ENCODE measurements at regions not wholly inside any gene's neighbourhood (a gene's known extent, or its start where the extent isn't known, plus 50 kb on each side); places are given as distances from the start of the nearest gene placed in this dataset.

GRCh38 chr18:73793386-73793785 is 354.2 kb downstream of the FBXO15 start:
- DNase-seq (ENCODE audit: low read depth, low spot score) (no peak), ATAC-seq (no peak)
- no peaks in the 10 kb centered on the region for H3K27me3 ChIP-seq (ENCODE audit: insufficient read depth, low read length)
- no peak overlapping the region for H3K4me2 ChIP-seq (ENCODE audit: low read length)
- no peak overlapping the region for H3K27ac ChIP-seq (ENCODE audit: low read depth, low read length)
- H4K20me1 ChIP-seq (ENCODE audit: insufficient read depth) = no peaks in the 10 kb centered on the region
- no peak overlapping the region for H3K9ac ChIP-seq (ENCODE audit: low read length)
- ChIA-PET RAD21 (ENCODE audit: low non-redundant PET in 1 of 2, low total read pairs in 2 of 2, uncharacterized antibody in 2 of 2, unreplicated experiment in 2 of 2) (no interaction called here), POLR2A (no interaction called here), CTCF (no interaction called here)
- peaks cover 10 to 27% of the 10 kb centered on the region in 2 experiments; a peak in 2 of 4 replicates for H3K9me3 ChIP-seq (ENCODE audit: control insufficient read depth in 1 of 2, insufficient read depth in 1 of 2, low read depth in 1 of 2, low read length in 2 of 2)
- H3K9me2 ChIP-seq (ENCODE audit: insufficient read depth) = no peaks in the 10 kb centered on the region
- intact Hi-C loops (cut with micrococcal nuclease) = no loop called here
- H2AFZ ChIP-seq (ENCODE audit: low read depth, low read length, poor library complexity, severe bottlenecking) = no peak overlapping the region
- H3K79me2 ChIP-seq (ENCODE audit: insufficient read depth, low read length) = no peaks in the 10 kb centered on the region
- no TSS peak for BruUV-seq (replicated peaks)
- TF ChIP-seq POLR2AphosphoS5 (IDR thresholded peaks at IDR 0.05; ENCODE audit: low read depth, low read length) (no peak), EZH2 (IDR thresholded peaks at IDR 0.05) (no peak), ZFX (IDR thresholded peaks at IDR 0.05) (no peak), CEBPB (IDR thresholded peaks at IDR 0.05; ENCODE audit: low read depth) (no peak), ZBTB33 (IDR thresholded peaks at IDR 0.05; ENCODE audit: extremely low read depth, insufficient replicate concordance, low read length) (no peak), ZNF274 (IDR thresholded peaks at IDR 0.05; ENCODE audit: low read depth, low read length) (no peak), CTCF (IDR thresholded peaks at IDR 0.05 in 2 of 3, conservative IDR thresholded peaks at IDR 0.05 in 1 of 3; ENCODE audit: borderline replicate concordance in 1 of 3, insufficient read depth in 1 of 3, low read depth in 2 of 3, low read length in 2 of 3) (no peak), CBX3 (IDR thresholded peaks at IDR 0.05; ENCODE audit: low read depth) (no peak), TCF7L2 (IDR thresholded peaks at IDR 0.05; ENCODE audit: borderline replicate concordance, extremely low read depth, insufficient read depth, insufficient read length) (no peak), FOSL1 (IDR thresholded peaks at IDR 0.05; ENCODE audit: low read depth) (no peak), JUND (IDR thresholded peaks at IDR 0.05) (no peak), MAX (IDR thresholded peaks at IDR 0.05) (no peak)
- no peaks in the 10 kb centered on the region for H3K36me3 ChIP-seq (ENCODE audit: control insufficient read depth in 1 of 2, insufficient read depth in 2 of 2, low read length in 2 of 2)
- H3K4me1 ChIP-seq (ENCODE audit: control insufficient read depth in 1 of 2, insufficient read depth in 2 of 2, low read length in 2 of 2) = no peaks in the 10 kb centered on the region
- no peak overlapping the region for H3K4me3 ChIP-seq (replicated peaks in 1 of 2; ENCODE audit: low read depth in 1 of 2, low read length in 2 of 2)
